DMS 273 treated with DMSO at 0.1 percent for 48 hours (cell line): ENCODE measurements at regions not wholly inside any gene's neighbourhood (a gene's known extent, or its start where the extent isn't known, plus 50 kb on each side); places are given as distances from the start of the nearest gene placed in this dataset.

ENCODE experiments used
- DNase-seq: peaks from one replicate; lab custom pipeline; 2025; lab: John Stamatoyannopoulos, UW

GRCh38 chr13:69423844-69424243 lies 683.8 kb upstream of the ATXN8OS start:
- no peak for DNase-seq

- no peak for DNase-seq
These were observed 689.3 kb upstream of the ATXN8OS start for GRCh38 chr13:69418319-69418718.

- no peak for DNase-seq
These were observed 696.9 kb upstream of the ATXN8OS start for GRCh38 chr13:69410761-69411160.

GRCh38 chr13:69391756-69392155 lies 715.9 kb upstream of the ATXN8OS start:
- no peak for DNase-seq

- no peak for DNase-seq
These were observed 717.7 kb upstream of the ATXN8OS start for GRCh38 chr13:69389899-69390298.

- no peak for DNase-seq
These were observed 733.7 kb upstream of the ATXN8OS start for GRCh38 chr13:69373747-69374425.

- DNase-seq, result no peak
These were observed 744.3 kb upstream of the ATXN8OS start for GRCh38 chr13:69363360-69363759.

GRCh38 chr13:69331245-69331644 lies 776.4 kb upstream of the ATXN8OS start:
- DNase-seq, result no peak

- DNase-seq, result peak; percentile 20
These were observed 783.3 kb upstream of the ATXN8OS start for GRCh38 chr13:69324090-69324886.

- no peak for DNase-seq
These were observed 788.0 kb upstream of the ATXN8OS start for GRCh38 chr13:69319656-69320055.

- no peak for DNase-seq
These were observed 792.6 kb upstream of the ATXN8OS start for GRCh38 chr13:69315039-69315438.

GRCh38 chr13:69306766-69307165 lies 800.9 kb upstream of the ATXN8OS start:
- DNase-seq, result no peak

GRCh38 chr13:69300131-69300530 lies 807.5 kb upstream of the ATXN8OS start:
- no peak for DNase-seq

- DNase-seq, result no peak
These were observed 811.5 kb upstream of the ATXN8OS start for GRCh38 chr13:69296130-69296529.

- DNase-seq, result no peak
These were observed 814.7 kb upstream of the ATXN8OS start for GRCh38 chr13:69292789-69293425.

- no peak for DNase-seq
These were observed 816.2 kb upstream of the ATXN8OS start for GRCh38 chr13:69291292-69291906.

GRCh38 chr13:69288026-69288425 lies 819.6 kb upstream of the ATXN8OS start:
- DNase-seq, result no peak

- no peak for DNase-seq
These were observed 820.5 kb upstream of the ATXN8OS start for GRCh38 chr13:69287050-69287698.

- no peak for DNase-seq
These were observed 823.8 kb upstream of the ATXN8OS start for GRCh38 chr13:69283837-69284236.

- no peak for DNase-seq
These were observed 824.3 kb upstream of the ATXN8OS start for GRCh38 chr13:69283301-69283700.

- no peak for DNase-seq
These were observed 827.2 kb upstream of the ATXN8OS start for GRCh38 chr13:69280399-69280798.

GRCh38 chr13:69279213-69279612 lies 828.4 kb upstream of the ATXN8OS start:
- no peak for DNase-seq
